ENCODE measurements at regions not wholly inside any gene's neighbourhood (a gene's known extent, or its start where the extent isn't known, plus 50 kb on each side); places are given as distances from the start of the nearest gene placed in this dataset.

DNA sequence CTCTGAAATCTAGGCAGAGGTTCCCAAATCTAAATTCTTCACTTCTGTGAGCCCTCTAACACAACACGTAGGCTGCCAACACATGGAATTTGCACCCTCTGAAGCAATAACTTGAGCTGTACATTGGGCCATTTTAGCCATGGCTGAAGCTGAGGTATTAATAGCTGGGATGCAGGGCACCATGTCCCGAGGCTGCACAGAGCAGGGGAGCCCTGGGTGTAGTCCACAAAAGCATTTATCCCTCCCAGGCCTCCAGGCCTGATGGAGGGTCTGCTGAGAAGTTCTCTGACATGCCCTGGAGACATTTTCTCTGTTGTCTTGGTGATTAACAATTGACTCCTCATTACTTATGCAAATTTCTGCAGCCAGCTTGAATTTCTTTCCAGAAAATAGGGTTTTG is 127.9 kb downstream of the PABPC4L start:
- no peak for TF ChIP-seq POLR2A (IDR thresholded peaks at IDR 0.05)
- TF ChIP-seq, protein P1, sequence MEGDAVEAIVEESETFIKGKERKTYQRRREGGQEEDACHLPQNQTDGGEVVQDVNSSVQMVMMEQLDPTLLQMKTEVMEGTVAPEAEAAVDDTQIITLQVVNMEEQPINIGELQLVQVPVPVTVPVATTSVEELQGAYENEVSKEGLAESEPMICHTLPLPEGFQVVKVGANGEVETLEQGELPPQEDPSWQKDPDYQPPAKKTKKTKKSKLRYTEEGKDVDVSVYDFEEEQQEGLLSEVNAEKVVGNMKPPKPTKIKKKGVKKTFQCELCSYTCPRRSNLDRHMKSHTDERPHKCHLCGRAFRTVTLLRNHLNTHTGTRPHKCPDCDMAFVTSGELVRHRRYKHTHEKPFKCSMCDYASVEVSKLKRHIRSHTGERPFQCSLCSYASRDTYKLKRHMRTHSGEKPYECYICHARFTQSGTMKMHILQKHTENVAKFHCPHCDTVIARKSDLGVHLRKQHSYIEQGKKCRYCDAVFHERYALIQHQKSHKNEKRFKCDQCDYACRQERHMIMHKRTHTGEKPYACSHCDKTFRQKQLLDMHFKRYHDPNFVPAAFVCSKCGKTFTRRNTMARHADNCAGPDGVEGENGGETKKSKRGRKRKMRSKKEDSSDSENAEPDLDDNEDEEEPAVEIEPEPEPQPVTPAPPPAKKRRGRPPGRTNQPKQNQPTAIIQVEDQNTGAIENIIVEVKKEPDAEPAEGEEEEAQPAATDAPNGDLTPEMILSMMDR (IDR thresholded peaks at IDR 0.05): no peak

All from uterus (tissue), 2 donors.